ENCODE measurements at regions not wholly inside any gene's neighbourhood (a gene's known extent, or its start where the extent isn't known, plus 50 kb on each side); places are given as distances from the start of the nearest gene placed in this dataset.

DNA sequence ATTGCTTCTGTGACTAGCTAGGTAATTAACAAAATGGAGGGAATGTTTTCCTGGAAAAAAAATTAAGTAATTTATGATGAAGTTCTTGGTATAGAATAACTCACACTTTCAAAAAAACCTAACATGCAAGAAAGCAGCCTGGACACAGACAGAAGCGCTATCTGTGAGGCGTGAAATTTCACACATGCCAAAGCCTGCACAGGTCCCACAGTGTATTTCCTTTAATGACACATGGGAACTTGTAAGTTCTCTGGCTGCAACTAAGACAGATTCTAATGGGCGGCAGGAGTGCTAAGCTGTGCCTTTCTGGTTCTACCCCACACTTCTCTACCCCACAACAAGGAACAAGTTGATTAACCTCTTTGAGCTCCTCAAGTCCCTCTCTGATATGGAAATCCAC, 84.9 kb upstream of the NEO1 start:
- H3K9ac ChIP-seq (ENCODE audit: low read length) = no peak overlapping the region
- H3K36me3 ChIP-seq (replicated peaks in 1 of 2; ENCODE audit: control extremely low read depth in 1 of 2, control insufficient read depth in 1 of 2, extremely low read depth in 1 of 2, insufficient read depth in 2 of 2, low read length in 1 of 2) = no peaks in the 10 kb centered on the region
- Mint-ChIP-seq H3K4me3 (no peak overlapping the region), H3K27ac (no peak overlapping the region), H3K27me3 (peaks cover 32% of the 10 kb centered on the region), H3K4me1 (no peaks in the 10 kb centered on the region), H3K9me3 (ENCODE audit: insufficient read depth) (no peaks in the 10 kb centered on the region)
- ChIA-PET POLR2A (no interaction called here), CTCF (no interaction called here)
- ATAC-seq (ENCODE audit: low read depth) (no peak), DNase-seq (no peak)
- H2AFZ ChIP-seq (ENCODE audit: insufficient read depth, low read depth, low read length, poor library complexity, severe bottlenecking) = no peak overlapping the region
- no peak overlapping the region for H3K4me2 ChIP-seq (replicated peaks; ENCODE audit: low read depth, low read length, poor library complexity, severe bottlenecking)
- intact Hi-C loops (cut with micrococcal nuclease) = no loop called here
- no peaks in the 10 kb centered on the region for H3K79me2 ChIP-seq (ENCODE audit: control insufficient read depth, insufficient read depth, low read length)
- H4K20me1 ChIP-seq (ENCODE audit: control insufficient read depth, insufficient read depth, low read length, poor library complexity, severe bottlenecking) = no peaks in the 10 kb centered on the region
- no peak overlapping the region for H3K4me3 ChIP-seq (ENCODE audit: control extremely low read depth in 1 of 5, extremely low read depth in 1 of 5, insufficient read depth in 1 of 5, low read depth in 2 of 5, low read length in 4 of 5)
- peaks cover 0 to 3% (median 0%) of the 10 kb centered on the region in 4 experiments for H3K27me3 ChIP-seq (replicated peaks in 1 of 4; ENCODE audit: control extremely low read depth in 1 of 4, control insufficient read depth in 3 of 4, insufficient read depth in 4 of 4, low read length in 3 of 4)
- H3K4me1 ChIP-seq (ENCODE audit: control insufficient read depth in 2 of 2, insufficient read depth in 2 of 2, low read length in 2 of 2) = no peaks in the 10 kb centered on the region
- peaks cover 0 to 4% (median 0%) of the 10 kb centered on the region in 3 donors for H3K9me3 ChIP-seq (ENCODE audit: control extremely low read depth in 1 of 3, control insufficient read depth in 2 of 3, insufficient read depth in 1 of 3, low read length in 2 of 3)
- no peak overlapping the region for H3K27ac ChIP-seq (ENCODE audit: low read length in 2 of 2)
- 88% methylated on average over 3 of the region's 3 CpGs for WGBS (ENCODE audit: insufficient coverage)
- TF ChIP-seq EZH2 (IDR thresholded peaks at IDR 0.05; ENCODE audit: borderline replicate concordance, insufficient read depth, low read depth, low read length, poor library complexity, severe bottlenecking) (no peak), CTCF (IDR thresholded peaks at IDR 0.05) (no peak)

GRCh38 chr15:72966641-72967040, 85.6 kb upstream of the NEO1 start:
- Histone ChIP-seq H2AFZ (ENCODE audit: insufficient read depth, low read depth, low read length, poor library complexity, severe bottlenecking) (no peak overlapping the region), H3K9me3 (ENCODE audit: control extremely low read depth in 1 of 3, control insufficient read depth in 2 of 3, insufficient read depth in 1 of 3, low read length in 2 of 3) (peaks cover 0 to 8% (median 0%) of the 10 kb centered on the region in 3 donors), H4K20me1 (ENCODE audit: control insufficient read depth, insufficient read depth, low read length, poor library complexity, severe bottlenecking) (no peaks in the 10 kb centered on the region), H3K27me3 (replicated peaks in 1 of 4; ENCODE audit: control extremely low read depth in 1 of 4, control insufficient read depth in 3 of 4, insufficient read depth in 4 of 4, low read length in 3 of 4) (peaks cover 0 to 3% (median 1%) of the 10 kb centered on the region in 4 experiments), H3K79me2 (ENCODE audit: control insufficient read depth, insufficient read depth, low read length) (no peaks in the 10 kb centered on the region), H3K4me3 (ENCODE audit: control extremely low read depth in 1 of 5, extremely low read depth in 1 of 5, insufficient read depth in 1 of 5, low read depth in 2 of 5, low read length in 4 of 5) (no peak overlapping the region), H3K36me3 (replicated peaks in 1 of 2; ENCODE audit: control extremely low read depth in 1 of 2, control insufficient read depth in 1 of 2, extremely low read depth in 1 of 2, insufficient read depth in 2 of 2, low read length in 1 of 2) (no peaks in the 10 kb centered on the region), H3K4me2 (replicated peaks; ENCODE audit: low read depth, low read length, poor library complexity, severe bottlenecking) (no peak overlapping the region), H3K9ac (ENCODE audit: low read length) (no peak overlapping the region), H3K4me1 (ENCODE audit: control insufficient read depth in 2 of 2, insufficient read depth in 2 of 2, low read length in 2 of 2) (no peaks in the 10 kb centered on the region), H3K27ac (ENCODE audit: low read length in 2 of 2) (no peak overlapping the region)
- Mint-ChIP-seq H3K4me3 (no peak overlapping the region), H3K4me1 (no peaks in the 10 kb centered on the region), H3K27ac (no peak overlapping the region), H3K27me3 (peaks cover 31% of the 10 kb centered on the region), H3K9me3 (ENCODE audit: insufficient read depth) (no peaks in the 10 kb centered on the region)
- ChIA-PET POLR2A (no interaction called here), CTCF (no interaction called here)
- WGBS (ENCODE audit: insufficient coverage) = 83% methylated on average over 3 of the region's 5 CpGs
- no peak for TF ChIP-seq EZH2 (IDR thresholded peaks at IDR 0.05; ENCODE audit: borderline replicate concordance, insufficient read depth, low read depth, low read length, poor library complexity, severe bottlenecking)
- no peak for TF ChIP-seq CTCF (IDR thresholded peaks at IDR 0.05)
- DNase-seq = no peak
- no peak for ATAC-seq (ENCODE audit: low read depth)
- intact Hi-C loops (cut with micrococcal nuclease) = no loop called here

Measured in B cell (primary cell).